ENCODE measurements at regions not wholly inside any gene's neighbourhood (a gene's known extent, or its start where the extent isn't known, plus 50 kb on each side); places are given as distances from the start of the nearest gene placed in this dataset.
"Not testable (repeated sequence)": the region's sequence is repeated elsewhere in the genome, so short reads cannot be mapped to it uniquely, and the experiment has no call there.

DNA sequence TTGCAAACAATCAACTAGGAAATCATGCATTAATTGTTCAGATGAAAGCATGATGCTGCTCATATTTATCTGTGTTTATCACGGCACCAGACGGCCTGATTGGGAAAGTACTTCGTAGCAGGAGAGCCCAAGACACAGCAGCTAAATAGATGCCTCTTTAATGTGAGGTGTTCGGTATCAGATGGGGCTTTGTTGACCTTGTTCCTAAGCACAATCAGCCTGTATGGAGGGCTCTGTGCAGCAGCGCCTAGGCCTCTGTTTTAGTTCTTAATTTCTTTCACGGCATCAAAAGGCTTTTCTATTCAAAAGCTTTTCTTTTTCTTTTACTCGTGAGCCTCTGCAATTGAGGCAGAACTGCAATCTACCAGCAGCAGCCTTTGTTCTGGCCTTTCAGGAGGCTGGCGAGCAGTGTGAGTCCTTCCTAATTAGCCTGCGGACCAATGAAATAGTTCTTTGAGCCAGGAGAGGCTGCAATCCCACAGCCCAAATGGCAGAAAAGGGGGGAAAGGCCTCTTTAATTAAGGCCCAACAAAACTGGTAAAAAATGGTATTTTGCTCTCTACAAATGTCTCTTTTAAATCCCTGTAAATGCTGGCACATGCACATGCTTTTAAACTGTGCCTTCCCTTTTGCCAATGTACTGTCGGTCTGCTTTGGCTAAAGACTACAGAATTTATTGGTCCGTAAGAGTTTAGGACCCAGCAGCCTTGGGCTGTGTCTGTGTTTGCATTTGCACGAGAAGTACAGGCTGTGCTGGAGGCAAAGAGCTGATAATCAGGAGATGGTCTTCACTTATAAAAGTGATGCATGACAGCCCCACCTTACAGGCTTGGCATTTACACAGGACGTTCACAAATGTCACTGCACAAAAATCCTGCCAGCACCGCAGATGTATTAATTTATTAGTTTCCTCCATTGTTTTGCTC is 159.6 kb downstream of the RND3 start:
- TF ChIP-seq, protein P1, sequence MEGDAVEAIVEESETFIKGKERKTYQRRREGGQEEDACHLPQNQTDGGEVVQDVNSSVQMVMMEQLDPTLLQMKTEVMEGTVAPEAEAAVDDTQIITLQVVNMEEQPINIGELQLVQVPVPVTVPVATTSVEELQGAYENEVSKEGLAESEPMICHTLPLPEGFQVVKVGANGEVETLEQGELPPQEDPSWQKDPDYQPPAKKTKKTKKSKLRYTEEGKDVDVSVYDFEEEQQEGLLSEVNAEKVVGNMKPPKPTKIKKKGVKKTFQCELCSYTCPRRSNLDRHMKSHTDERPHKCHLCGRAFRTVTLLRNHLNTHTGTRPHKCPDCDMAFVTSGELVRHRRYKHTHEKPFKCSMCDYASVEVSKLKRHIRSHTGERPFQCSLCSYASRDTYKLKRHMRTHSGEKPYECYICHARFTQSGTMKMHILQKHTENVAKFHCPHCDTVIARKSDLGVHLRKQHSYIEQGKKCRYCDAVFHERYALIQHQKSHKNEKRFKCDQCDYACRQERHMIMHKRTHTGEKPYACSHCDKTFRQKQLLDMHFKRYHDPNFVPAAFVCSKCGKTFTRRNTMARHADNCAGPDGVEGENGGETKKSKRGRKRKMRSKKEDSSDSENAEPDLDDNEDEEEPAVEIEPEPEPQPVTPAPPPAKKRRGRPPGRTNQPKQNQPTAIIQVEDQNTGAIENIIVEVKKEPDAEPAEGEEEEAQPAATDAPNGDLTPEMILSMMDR (IDR thresholded peaks at IDR 0.05; ENCODE audit: low read depth, low read length, missing control alignments), result no peak
- H3K4me3 ChIP-seq (ENCODE audit: low read depth, low read length), result no peak overlapping the region
- in situ Hi-C loops (cut with HindIII; ENCODE audit: low sequenced_read_pairs), result loop anchor here (5.0 kb wide), 1 partner anchor 106 kb away; no protein-coding TSS in a partner anchor
- no peak for DNase-seq (ENCODE audit: low read depth)

DNA sequence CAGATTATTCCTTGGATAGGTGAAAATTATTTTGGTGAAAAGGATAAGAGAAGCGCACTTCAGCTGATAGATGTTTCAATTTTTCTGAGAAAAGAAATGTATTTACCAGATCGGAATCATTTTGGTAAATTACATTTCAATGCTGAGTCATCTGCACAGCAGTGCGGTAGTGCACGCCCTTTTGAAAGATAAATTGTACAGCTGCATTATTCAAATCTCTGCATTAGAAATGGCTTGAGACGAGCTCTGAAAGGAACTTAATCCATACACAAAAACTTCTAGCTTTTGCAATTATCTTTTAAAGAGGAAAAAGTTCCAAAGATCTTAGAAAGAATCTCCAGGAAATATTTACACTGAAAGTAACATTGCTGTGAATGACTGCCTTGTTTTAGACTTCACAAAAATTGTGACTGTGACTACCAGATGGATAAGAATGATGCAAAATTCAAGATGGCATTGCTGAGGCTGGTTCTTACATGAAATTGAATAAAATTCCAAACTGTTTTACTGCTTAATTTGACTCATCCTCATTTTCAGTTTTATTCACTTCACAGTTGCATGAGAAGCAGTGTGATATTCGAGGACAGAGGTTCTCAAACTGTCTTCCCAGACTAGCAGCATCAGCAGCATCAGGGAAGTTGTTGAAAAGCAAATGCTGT is 161.7 kb downstream of the RND3 start:
- DNase-seq (ENCODE audit: low read depth), result no peak
- H3K4me3 ChIP-seq (ENCODE audit: low read depth, low read length), result no peak overlapping the region
- TF ChIP-seq, protein P1 (IDR thresholded peaks at IDR 0.05; ENCODE audit: low read depth, low read length, missing control alignments), result no peak
- in situ Hi-C loops (cut with HindIII; ENCODE audit: low sequenced_read_pairs), result loop anchor here (5.0 kb wide), 1 partner anchor 103 kb away; no protein-coding TSS in a partner anchor

DNA sequence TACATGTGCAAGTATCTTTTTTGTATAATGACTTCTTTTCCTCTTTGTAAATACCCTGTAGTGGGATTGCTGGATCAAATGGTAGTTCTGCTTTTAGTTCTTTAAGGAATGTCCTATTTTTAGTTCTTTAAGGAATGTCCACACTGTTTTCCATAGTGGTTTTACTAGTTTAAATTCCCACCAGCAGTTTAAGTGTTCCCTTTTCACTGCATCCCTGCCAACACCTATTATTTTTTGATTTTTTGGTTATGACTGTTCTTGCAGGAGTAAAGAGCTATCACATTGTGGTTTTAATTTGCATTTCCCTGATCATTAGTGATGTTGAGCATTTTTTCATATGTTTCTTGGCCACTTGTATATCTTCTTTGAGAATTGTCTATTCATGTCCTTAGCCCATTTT is 164.4 kb downstream of the RND3 start:
- peak; percentile 35 for DNase-seq (ENCODE audit: low read depth)
- in situ Hi-C loops (cut with HindIII; ENCODE audit: low sequenced_read_pairs); H3K4me3 ChIP-seq (ENCODE audit: low read depth, low read length): not testable (repeated sequence)

DNA sequence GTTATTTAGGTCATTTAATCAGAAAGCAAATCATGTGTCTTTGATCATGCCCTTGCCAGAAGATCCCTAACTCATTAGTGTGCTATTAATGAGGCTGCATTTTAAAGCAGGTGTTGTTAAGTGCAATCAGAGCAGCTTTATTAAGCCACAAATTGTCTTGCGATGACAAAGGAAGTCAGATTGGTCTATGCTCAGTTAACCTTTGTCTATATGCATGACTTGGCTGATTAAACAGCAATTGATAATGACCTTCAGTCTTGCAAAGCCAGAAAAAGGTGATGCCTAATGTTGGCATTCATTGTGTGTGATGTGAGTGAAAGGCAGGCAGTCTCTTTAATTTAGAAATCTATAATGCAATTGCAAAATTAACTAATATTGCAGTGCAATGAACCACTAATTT is 166.9 kb downstream of the RND3 start:
- TF ChIP-seq, protein P1 (IDR thresholded peaks at IDR 0.05; ENCODE audit: low read depth, low read length, missing control alignments), result no peak
- in situ Hi-C loops (cut with HindIII; ENCODE audit: low sequenced_read_pairs), result no loop called here
- no peak for DNase-seq (ENCODE audit: low read depth)
- no peak overlapping the region for H3K4me3 ChIP-seq (ENCODE audit: low read depth, low read length)

DNA sequence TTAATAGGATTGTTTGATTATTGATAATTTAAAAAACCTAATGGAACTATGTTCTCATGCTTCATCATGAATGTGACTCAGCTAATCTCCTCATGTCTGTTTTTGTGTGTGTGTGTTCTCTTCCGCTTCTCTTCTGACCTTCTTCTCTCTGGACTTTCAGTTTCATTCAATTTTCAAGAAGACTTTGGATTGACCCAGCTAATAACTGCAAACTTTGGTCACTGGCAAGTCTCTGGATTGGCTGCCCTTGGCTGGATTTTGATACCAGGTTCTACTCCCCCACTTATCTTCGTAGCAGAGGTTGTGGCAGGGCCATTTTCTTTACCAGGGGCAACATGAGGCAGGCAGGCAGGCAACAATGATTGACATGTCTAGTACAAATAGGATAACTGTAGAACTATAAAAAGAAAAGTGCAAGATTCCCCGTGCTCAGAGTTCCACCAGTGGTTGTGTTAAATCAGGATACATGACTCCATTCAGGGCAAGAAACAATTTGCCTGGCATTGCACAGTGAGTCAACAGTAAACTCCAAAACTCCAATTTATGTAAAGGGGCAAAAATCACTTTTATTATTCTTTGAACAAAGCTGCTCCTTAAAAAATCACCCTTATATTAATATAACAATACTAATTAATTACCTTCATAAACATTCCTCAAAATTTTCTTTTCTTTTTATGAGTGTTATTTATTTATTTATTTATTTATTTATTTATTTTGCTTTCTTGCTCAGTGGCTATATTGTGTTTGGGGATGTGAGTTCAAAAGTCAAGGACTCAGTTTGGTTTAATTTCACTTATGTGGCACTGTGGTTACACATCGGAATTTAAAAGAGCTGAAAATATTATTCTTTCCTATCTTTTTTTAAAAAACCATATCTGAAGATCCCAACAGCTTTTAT is 167.6 kb downstream of the RND3 start:
- in situ Hi-C loops (cut with HindIII; ENCODE audit: low sequenced_read_pairs), result no loop called here
- H3K4me3 ChIP-seq (ENCODE audit: low read depth, low read length), result no peak overlapping the region
- no peak for DNase-seq (ENCODE audit: low read depth)

DNA sequence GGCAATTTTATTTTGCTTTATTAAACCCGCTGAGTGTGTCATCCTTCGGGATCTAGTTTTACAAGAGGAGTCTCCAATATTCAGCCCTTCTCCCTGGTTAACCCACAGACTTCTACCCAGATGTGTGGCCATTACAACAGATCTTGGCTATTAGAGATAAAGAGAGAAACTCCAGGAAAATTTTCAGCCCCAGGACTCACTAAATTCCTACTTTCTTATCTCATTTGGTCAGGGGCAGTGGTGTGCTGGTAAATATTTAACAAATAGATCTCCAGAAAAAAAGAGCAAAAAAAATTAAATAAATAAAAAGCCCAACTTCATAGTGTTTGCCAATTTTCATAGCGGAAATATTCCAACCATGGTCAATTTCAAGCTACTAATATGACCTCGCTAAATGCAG is 168.4 kb downstream of the RND3 start:
- no peak for DNase-seq (ENCODE audit: low read depth)
- TF ChIP-seq, protein P1 (IDR thresholded peaks at IDR 0.05; ENCODE audit: low read depth, low read length, missing control alignments), result no peak
- no peak overlapping the region for H3K4me3 ChIP-seq (ENCODE audit: low read depth, low read length)
- in situ Hi-C loops (cut with HindIII; ENCODE audit: low sequenced_read_pairs), result no loop called here

More for the DNA sequence above, 167.6 kb downstream of the RND3 start:
- TF ChIP-seq, protein P1 (IDR thresholded peaks at IDR 0.05; ENCODE audit: low read depth, low read length, missing control alignments), result no peak

Measured in astrocyte of the cerebellum (primary cell).